Stomach (tissue), 8 donors: ENCODE measurements at regions not wholly inside any gene's neighbourhood (a gene's known extent, or its start where the extent isn't known, plus 50 kb on each side); places are given as distances from the start of the nearest gene placed in this dataset.

Experiments used
- DNase-seq, 2 donors: peaks; one replicate each; pipeline versions ENCODE4 v3.0.0 to v3.0.0-alpha.2; 2013 to 2019
- H3K27ac ChIP-seq, 5 donors: fragments of 200-600 bp in 4 of 5; sonication (generic) in 4 of 5; one replicate each; pipeline ENCODE4 v1.5.1; 2013 to 2019; ENCODE audit warnings: mild to moderate bottlenecking in 1 of 5, moderate library complexity in 1 of 5
- H3K27me3 ChIP-seq, 3 donors: fragments of 200-600 bp; sonication (generic); one replicate each; pipeline ENCODE4 v1.5.1; 2017 to 2019; ENCODE audit warnings: mixed run types in 1 of 3
- H3K36me3 ChIP-seq, 4 donors: fragments of 200-600 bp; sonication (generic); 1 replicate in 3 of 4; 2 replicates in 1 of 4; pipeline ENCODE4 v1.5.1; 2016 to 2019
- H3K4me1 ChIP-seq, 4 donors: fragments of 200-600 bp; sonication (generic); one replicate each; pipeline ENCODE4 v1.5.1; 2016 to 2019
- H3K4me3 ChIP-seq, 4 donors: fragments of 200-600 bp; sonication (generic) in 3 of 4; one replicate each; pipeline ENCODE4 v1.5.1; 2016 to 2019; ENCODE audit warnings: mild to moderate bottlenecking in 1 of 4
- H3K9me3 ChIP-seq, 4 donors: fragments of 200-600 bp; sonication (generic); one replicate each; pipeline ENCODE4 v1.5.1; 2016 to 2019
- EP300 ChIP-seq: sonication (generic); formaldehyde crosslinking; IDR thresholded peaks from one replicate; pipeline ENCODE4 v1.6.1; 2017; ENCODE audit warnings: antibody characterized with exemption
- POLR2A ChIP-seq, 4 donors: fragments of 450-650 bp; IDR thresholded peaks; one replicate each; pipeline ENCODE4 v1.6.1; 2016; ENCODE audit warnings: antibody characterized with exemption in 4 of 4, control low read depth in 2 of 4, mild to moderate bottlenecking in 1 of 4, moderate library complexity in 1 of 4
- POLR2AphosphoS5 ChIP-seq, 3 donors: sonication (generic); formaldehyde crosslinking; IDR thresholded peaks; one replicate each; pipeline ENCODE4 v1.6.1; 2016; ENCODE audit warnings: antibody characterized with exemption in 3 of 3
- WGBS, 5 donors: extraction: QIAGEN DNeasy Blood & Tissue Kit in 3 of 5; methylation state at CpG; one replicate each; pipeline versions ENCODE4 v1.1.5 to v1.1.7; 2013 to 2018; 5-methylcytosine and 5-hydroxymethylcytosine counted together
- intact Hi-C: fragments of 100-400 bp; cut with DNase I; formaldehyde crosslinking; loops from one replicate; pipeline ENCODE4 v1.15.1; 2023; ENCODE audit warnings: low total_unique reads
- TF ChIP-seq, protein P1 (sequence below), 7 experiments: fragments of 450-650 bp in 4 of 7; fragments of 200-600 bp in 3 of 7; sonication (generic) in 3 of 7; IDR thresholded peaks; one replicate each; pipeline ENCODE4 v1.5.1; 2016 to 2019; ENCODE audit warnings: antibody characterized with exemption in 7 of 7, control low read depth in 2 of 7, mild to moderate bottlenecking in 1 of 7
- donor health status: healthy with polysubstance abuse.
- donor health status: Bipolar disorder and iron deficiency.
- donor health status: healthy.

DNA sequence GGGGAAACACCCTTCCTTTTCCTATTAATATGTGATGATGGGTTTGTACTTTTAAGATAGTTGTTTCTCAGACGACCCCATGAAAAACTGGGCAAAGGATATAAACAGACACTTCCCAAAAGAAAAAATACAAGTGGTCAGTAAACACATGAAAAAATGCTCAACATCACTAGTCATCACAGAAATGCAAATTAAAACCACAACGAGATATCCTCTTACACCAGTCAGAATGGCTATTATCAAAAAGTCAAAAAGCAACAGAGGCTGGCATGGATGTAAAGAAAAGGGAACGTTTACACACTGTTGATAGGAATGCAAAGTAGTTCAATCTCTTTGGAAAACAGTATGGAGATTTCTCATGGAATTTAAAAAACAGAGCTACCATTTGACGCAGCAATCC is 111.4 kb upstream of the ZEB1 start:
- H3K27ac ChIP-seq: no peak overlapping the region
- WGBS, 5 donors: 17 to 53% (median 33%) methylated on average over 4 of the region's 4 CpGs
- DNase-seq: no peak
- H3K9me3 ChIP-seq: no peaks in the 10 kb centered on the region
- TF ChIP-seq EP300: no peak
- TF ChIP-seq, protein P1, sequence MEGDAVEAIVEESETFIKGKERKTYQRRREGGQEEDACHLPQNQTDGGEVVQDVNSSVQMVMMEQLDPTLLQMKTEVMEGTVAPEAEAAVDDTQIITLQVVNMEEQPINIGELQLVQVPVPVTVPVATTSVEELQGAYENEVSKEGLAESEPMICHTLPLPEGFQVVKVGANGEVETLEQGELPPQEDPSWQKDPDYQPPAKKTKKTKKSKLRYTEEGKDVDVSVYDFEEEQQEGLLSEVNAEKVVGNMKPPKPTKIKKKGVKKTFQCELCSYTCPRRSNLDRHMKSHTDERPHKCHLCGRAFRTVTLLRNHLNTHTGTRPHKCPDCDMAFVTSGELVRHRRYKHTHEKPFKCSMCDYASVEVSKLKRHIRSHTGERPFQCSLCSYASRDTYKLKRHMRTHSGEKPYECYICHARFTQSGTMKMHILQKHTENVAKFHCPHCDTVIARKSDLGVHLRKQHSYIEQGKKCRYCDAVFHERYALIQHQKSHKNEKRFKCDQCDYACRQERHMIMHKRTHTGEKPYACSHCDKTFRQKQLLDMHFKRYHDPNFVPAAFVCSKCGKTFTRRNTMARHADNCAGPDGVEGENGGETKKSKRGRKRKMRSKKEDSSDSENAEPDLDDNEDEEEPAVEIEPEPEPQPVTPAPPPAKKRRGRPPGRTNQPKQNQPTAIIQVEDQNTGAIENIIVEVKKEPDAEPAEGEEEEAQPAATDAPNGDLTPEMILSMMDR (IDR thresholded peaks at IDR 0.05): no peak
- TF ChIP-seq POLR2A (IDR thresholded peaks at IDR 0.05): no peak
- no peak for TF ChIP-seq POLR2AphosphoS5 (IDR thresholded peaks at IDR 0.05)
- H3K4me3 ChIP-seq: no peak overlapping the region
- intact Hi-C loops: no loop called here
- H3K36me3 ChIP-seq: no peaks in the 10 kb centered on the region
- no peaks in the 10 kb centered on the region for H3K27me3 ChIP-seq
- H3K4me1 ChIP-seq: no peaks in the 10 kb centered on the region

GRCh38 chr10:31209478-31209877 is 109.5 kb upstream of the ZEB1 start:
- intact Hi-C loops: no loop called here
- Histone ChIP-seq H3K4me3 (no peak overlapping the region), H3K27me3 (no peaks in the 10 kb centered on the region), H3K9me3 (no peaks in the 10 kb centered on the region), H3K27ac (no peak overlapping the region), H3K4me1 (no peaks in the 10 kb centered on the region), H3K36me3 (no peaks in the 10 kb centered on the region)
- DNase-seq: no peak
- WGBS, 5 donors: 75 to 83% (median 77%) methylated on average over 7 of the region's 7 CpGs
- TF ChIP-seq POLR2AphosphoS5 (IDR thresholded peaks at IDR 0.05) (no peak), POLR2A (IDR thresholded peaks at IDR 0.05) (no peak), EP300 (no peak)
- TF ChIP-seq, protein P1 (IDR thresholded peaks at IDR 0.05): no peak

DNA sequence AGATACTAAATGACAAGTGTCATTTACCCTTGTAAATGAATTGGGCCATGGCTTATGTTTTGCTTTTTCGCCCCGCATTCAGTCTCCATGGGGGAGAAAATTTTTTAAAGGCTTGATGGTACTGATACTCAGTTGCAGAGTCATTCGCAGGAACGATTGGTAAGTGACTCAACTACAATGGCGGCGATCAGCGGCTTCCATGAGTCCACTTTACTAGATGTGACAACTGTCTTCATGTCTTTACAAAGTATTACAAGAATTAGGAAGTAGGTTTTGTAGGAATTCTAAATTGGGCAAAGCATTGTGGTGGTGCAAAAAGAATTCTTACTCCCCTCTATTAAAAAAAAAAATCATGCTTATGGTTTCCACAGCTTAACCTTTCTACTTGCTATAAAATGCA is 108.8 kb upstream of the ZEB1 start:
- Histone ChIP-seq H3K4me1 (no peaks in the 10 kb centered on the region), H3K36me3 (no peaks in the 10 kb centered on the region), H3K4me3 (no peak overlapping the region), H3K27me3 (no peaks in the 10 kb centered on the region), H3K27ac (no peak overlapping the region), H3K9me3 (no peaks in the 10 kb centered on the region)
- intact Hi-C loops: no loop called here
- 95 to 99% (median 98%) methylated on average over 7 of the region's 7 CpGs for WGBS, 5 donors
- no peak for DNase-seq
- TF ChIP-seq POLR2A (IDR thresholded peaks at IDR 0.05) (no peak), EP300 (no peak), POLR2AphosphoS5 (IDR thresholded peaks at IDR 0.05) (no peak)
- TF ChIP-seq, protein P1 (IDR thresholded peaks at IDR 0.05): no peak

DNA sequence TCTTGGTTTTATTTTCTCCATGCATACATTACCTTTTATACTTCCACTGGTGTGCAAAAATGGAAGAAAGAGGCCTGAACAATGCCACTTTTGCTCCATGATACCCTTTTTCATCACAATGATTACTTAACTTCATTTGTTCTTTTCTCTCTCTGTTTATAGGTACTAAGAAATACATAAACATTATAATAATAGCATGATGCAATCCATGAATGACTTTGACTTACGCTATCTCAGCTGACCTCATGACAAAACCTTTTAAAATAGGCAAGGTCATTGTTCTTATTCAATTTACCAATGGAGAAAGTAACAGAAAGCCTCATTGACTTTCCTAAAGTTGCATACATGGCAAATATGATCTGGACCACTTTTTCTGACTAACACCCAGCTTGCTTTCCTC is 105.1 kb upstream of the ZEB1 start:
- Histone ChIP-seq H3K27me3 (no peaks in the 10 kb centered on the region), H3K27ac (no peak overlapping the region), H3K4me3 (no peak overlapping the region), H3K36me3 (no peaks in the 10 kb centered on the region), H3K4me1 (no peaks in the 10 kb centered on the region), H3K9me3 (no peaks in the 10 kb centered on the region)
- TF ChIP-seq EP300: no peak
- TF ChIP-seq POLR2A (IDR thresholded peaks at IDR 0.05): no peak
- TF ChIP-seq, protein P1 (IDR thresholded peaks at IDR 0.05): no peak
- TF ChIP-seq POLR2AphosphoS5 (IDR thresholded peaks at IDR 0.05): no peak
- 93 to 100% (median 94%) methylated on average over 1 of the region's 1 CpG for WGBS, 5 donors
- intact Hi-C loops: no loop called here
- no peak for DNase-seq
